ENCODE measurements at regions not wholly inside any gene's neighbourhood (a gene's known extent, or its start where the extent isn't known, plus 50 kb on each side); places are given as distances from the start of the nearest gene placed in this dataset.

DNA sequence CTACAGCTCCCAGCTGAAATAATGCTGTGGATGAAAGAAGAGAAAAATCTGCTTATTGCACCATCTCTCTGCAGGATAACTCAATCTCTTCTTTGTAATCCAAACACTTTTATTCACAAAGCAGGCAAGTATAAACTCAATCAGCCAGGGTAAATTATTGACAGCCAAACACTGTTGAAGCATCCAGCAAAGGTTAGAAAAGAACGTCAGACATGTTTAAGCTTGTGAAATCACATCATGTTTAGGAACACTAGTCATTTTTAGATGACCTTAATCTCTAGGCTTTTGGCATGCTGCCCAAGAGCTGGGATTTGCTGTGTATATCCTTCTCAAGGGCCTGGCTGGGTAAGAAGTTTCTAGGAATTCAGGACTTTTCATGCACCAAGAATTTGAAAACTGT, 1148.1 kb upstream of the FANCL start:
- Histone ChIP-seq H3K4me3 (ENCODE audit: low read depth, low read length) (no peak overlapping the region), H3K36me3 (ENCODE audit: control insufficient read depth, insufficient read depth, low read length) (no peaks in the 10 kb centered on the region), H3K27me3 (ENCODE audit: control insufficient read depth, insufficient read depth, low read length) (no peaks in the 10 kb centered on the region)
- peak; percentile 75 for DNase-seq (ENCODE audit: low read depth)
- no peak for TF ChIP-seq CTCF (IDR thresholded peaks at IDR 0.05; ENCODE audit: insufficient read depth, low read length, poor library complexity, severe bottlenecking)

DNA sequence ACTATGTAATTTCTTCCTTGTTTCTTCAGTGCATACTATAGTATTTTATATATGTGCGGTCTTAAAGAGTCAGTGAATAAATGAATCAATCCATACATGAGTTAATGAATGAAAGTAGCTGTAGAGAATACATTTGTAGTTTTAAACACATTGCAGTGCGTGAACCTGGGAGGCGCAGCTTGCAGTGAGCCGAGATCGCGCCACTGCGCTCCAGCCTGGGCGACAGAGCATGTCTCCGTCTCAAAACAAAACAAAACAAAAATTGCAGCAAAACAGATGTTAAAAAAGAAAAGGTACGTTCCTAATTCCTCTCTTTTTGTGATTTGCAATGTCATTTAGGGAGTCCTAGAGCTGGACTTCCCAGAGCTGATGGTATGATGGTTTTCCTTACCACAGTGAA, 1144.8 kb upstream of the FANCL start:
- Histone ChIP-seq H3K27me3 (ENCODE audit: control insufficient read depth, insufficient read depth, low read length) (no peaks in the 10 kb centered on the region), H3K4me3 (ENCODE audit: low read depth, low read length) (no peak overlapping the region), H3K36me3 (ENCODE audit: control insufficient read depth, insufficient read depth, low read length) (no peaks in the 10 kb centered on the region)
- DNase-seq (ENCODE audit: low read depth): no peak
- TF ChIP-seq CTCF (IDR thresholded peaks at IDR 0.05; ENCODE audit: insufficient read depth, low read length, poor library complexity, severe bottlenecking): no peak

GRCh38 chr2:59383473-59383872, 1142.3 kb upstream of the FANCL start:
- TF ChIP-seq CTCF (IDR thresholded peaks at IDR 0.05; ENCODE audit: insufficient read depth, low read length, poor library complexity, severe bottlenecking): no peak
- DNase-seq (ENCODE audit: low read depth): no peak
- Histone ChIP-seq H3K27me3 (ENCODE audit: control insufficient read depth, insufficient read depth, low read length) (no peaks in the 10 kb centered on the region), H3K36me3 (ENCODE audit: control insufficient read depth, insufficient read depth, low read length) (no peaks in the 10 kb centered on the region), H3K4me3 (ENCODE audit: low read depth, low read length) (no peak overlapping the region)

- no peak overlapping the region for H3K4me3 ChIP-seq (ENCODE audit: low read depth, low read length)
- H3K36me3 ChIP-seq (ENCODE audit: control insufficient read depth, insufficient read depth, low read length): no peaks in the 10 kb centered on the region
- DNase-seq (ENCODE audit: low read depth): no peak
- no peak for TF ChIP-seq CTCF (IDR thresholded peaks at IDR 0.05; ENCODE audit: insufficient read depth, low read length, poor library complexity, severe bottlenecking)
- H3K27me3 ChIP-seq (ENCODE audit: control insufficient read depth, insufficient read depth, low read length): no peaks in the 10 kb centered on the region
Measured at GRCh38 chr2:59378127-59378526, 1137.0 kb upstream of the FANCL start.

- H3K27me3 ChIP-seq (ENCODE audit: control insufficient read depth, insufficient read depth, low read length): no peaks in the 10 kb centered on the region
- TF ChIP-seq CTCF (IDR thresholded peaks at IDR 0.05; ENCODE audit: insufficient read depth, low read length, poor library complexity, severe bottlenecking): no peak
- DNase-seq (ENCODE audit: low read depth): no peak
- H3K36me3 ChIP-seq (ENCODE audit: control insufficient read depth, insufficient read depth, low read length): no peaks in the 10 kb centered on the region
- H3K4me3 ChIP-seq (ENCODE audit: low read depth, low read length): no peak overlapping the region
Measured at GRCh38 chr2:59366288-59366687, 1125.2 kb upstream of the FANCL start.

DNA sequence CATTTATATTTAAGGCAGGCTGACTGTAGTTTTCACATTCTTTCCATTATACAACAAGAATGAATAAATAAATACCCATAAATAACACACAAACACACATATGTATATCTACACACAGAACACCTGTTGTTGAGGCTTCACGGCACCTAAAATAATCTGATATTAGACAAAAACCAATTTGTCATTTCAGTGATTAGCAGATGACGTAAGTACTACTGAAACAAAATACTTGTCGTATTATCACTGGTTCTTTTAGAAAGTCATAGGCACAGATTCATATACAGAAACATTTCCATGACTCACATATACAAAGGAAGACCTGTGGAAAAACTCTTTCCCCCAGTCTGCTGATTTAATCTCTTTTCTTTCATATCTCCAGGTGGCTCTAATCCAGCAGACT, 1113.4 kb upstream of the FANCL start:
- TF ChIP-seq CTCF (IDR thresholded peaks at IDR 0.05; ENCODE audit: insufficient read depth, low read length, poor library complexity, severe bottlenecking): no peak
- no peak for DNase-seq (ENCODE audit: low read depth)
- Histone ChIP-seq H3K36me3 (ENCODE audit: control insufficient read depth, insufficient read depth, low read length) (no peaks in the 10 kb centered on the region), H3K27me3 (ENCODE audit: control insufficient read depth, insufficient read depth, low read length) (no peaks in the 10 kb centered on the region), H3K4me3 (ENCODE audit: low read depth, low read length) (no peak overlapping the region)

All from kidney epithelial cell (primary cell).